Suprapubic skin (tissue), 3 donors: ENCODE measurements at regions not wholly inside any gene's neighbourhood (a gene's known extent, or its start where the extent isn't known, plus 50 kb on each side); places are given as distances from the start of the nearest gene placed in this dataset.

Source experiments
- POLR2A ChIP-seq, 2 donors: fragments of 450-650 bp; IDR thresholded peaks; one replicate each; pipeline ENCODE4 v1.6.1; 2017; ENCODE audit warnings: antibody characterized with exemption in 2 of 2, mild to moderate bottlenecking in 2 of 2, moderate library complexity in 2 of 2
- TF ChIP-seq, protein P1 (sequence below), 2 donors: fragments of 200-600 bp in 1 of 2; fragments of 450-650 bp in 1 of 2; sonication (generic) in 1 of 2; IDR thresholded peaks; one replicate each; pipeline ENCODE4 v1.5.1; 2016 to 2019; ENCODE audit warnings: antibody characterized with exemption in 2 of 2, mild to moderate bottlenecking in 1 of 2, moderate library complexity in 1 of 2

DNA sequence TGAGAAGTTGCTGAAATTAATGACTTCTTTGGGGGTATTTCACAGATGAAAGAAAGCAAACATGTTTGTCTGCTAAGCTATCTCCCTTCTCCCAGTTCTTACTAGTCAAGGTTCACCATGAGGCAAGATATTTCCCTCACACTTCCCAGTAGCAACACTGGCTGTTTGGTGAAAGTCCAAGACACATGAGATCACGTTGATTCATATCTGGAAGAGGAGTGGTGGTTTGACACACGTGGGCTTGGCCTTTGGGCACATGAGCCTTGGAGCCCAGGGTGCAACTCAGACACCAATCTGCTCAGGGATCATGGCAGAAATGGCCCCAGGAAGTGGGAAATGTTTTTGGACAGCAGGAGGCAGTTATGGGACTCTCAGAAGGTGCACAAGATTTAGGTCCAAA, 66.1 kb upstream of the APCDD1 start:
- TF ChIP-seq, protein P1, sequence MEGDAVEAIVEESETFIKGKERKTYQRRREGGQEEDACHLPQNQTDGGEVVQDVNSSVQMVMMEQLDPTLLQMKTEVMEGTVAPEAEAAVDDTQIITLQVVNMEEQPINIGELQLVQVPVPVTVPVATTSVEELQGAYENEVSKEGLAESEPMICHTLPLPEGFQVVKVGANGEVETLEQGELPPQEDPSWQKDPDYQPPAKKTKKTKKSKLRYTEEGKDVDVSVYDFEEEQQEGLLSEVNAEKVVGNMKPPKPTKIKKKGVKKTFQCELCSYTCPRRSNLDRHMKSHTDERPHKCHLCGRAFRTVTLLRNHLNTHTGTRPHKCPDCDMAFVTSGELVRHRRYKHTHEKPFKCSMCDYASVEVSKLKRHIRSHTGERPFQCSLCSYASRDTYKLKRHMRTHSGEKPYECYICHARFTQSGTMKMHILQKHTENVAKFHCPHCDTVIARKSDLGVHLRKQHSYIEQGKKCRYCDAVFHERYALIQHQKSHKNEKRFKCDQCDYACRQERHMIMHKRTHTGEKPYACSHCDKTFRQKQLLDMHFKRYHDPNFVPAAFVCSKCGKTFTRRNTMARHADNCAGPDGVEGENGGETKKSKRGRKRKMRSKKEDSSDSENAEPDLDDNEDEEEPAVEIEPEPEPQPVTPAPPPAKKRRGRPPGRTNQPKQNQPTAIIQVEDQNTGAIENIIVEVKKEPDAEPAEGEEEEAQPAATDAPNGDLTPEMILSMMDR (IDR thresholded peaks at IDR 0.05), result no peak
- no peak for TF ChIP-seq POLR2A (IDR thresholded peaks at IDR 0.05)
